WTC11 (cell line): ENCODE measurements at regions not wholly inside any gene's neighbourhood (a gene's known extent, or its start where the extent isn't known, plus 50 kb on each side); places are given as distances from the start of the nearest gene placed in this dataset.

Experiments
- CREM ChIP-seq: sonication (generic); formaldehyde crosslinking; IDR thresholded peaks from 2 replicates; pipeline ENCODE4 v1.8.1; 2022; ENCODE audit warnings: mild to moderate bottlenecking, missing genetic modification reagents, moderate library complexity
- FOXJ3 ChIP-seq: sonication (generic); formaldehyde crosslinking; IDR thresholded peaks from 2 replicates; pipeline ENCODE4 v1.9.0; 2021; ENCODE audit warnings: missing genetic modification reagents, mild to moderate bottlenecking, borderline replicate concordance
- IRF2 ChIP-seq: sonication (generic); formaldehyde crosslinking; IDR thresholded peaks from 2 replicates; pipeline ENCODE4 v1.8.0; 2022; ENCODE audit warnings: low read depth, missing genetic modification reagents, borderline replicate concordance
- JUN ChIP-seq: sonication (generic); formaldehyde crosslinking; IDR thresholded peaks from 2 replicates; pipeline ENCODE4 v1.8.0; 2023; ENCODE audit warnings: mild to moderate bottlenecking, missing genetic modification reagents
- NFE2L1 ChIP-seq: sonication (generic); formaldehyde crosslinking; IDR thresholded peaks from 2 replicates; pipeline ENCODE4 v1.8.1; 2023; ENCODE audit warnings: missing genetic modification reagents
- SMAD3 ChIP-seq: sonication (generic); formaldehyde crosslinking; IDR thresholded peaks from 2 replicates; pipeline ENCODE4 v1.8.0; 2022; ENCODE audit warnings: missing genetic modification reagents, mild to moderate bottlenecking, borderline replicate concordance
- USF2 ChIP-seq: sonication (generic); formaldehyde crosslinking; IDR thresholded peaks from 2 replicates; pipeline ENCODE4 v1.8.1; 2023; ENCODE audit warnings: mild to moderate bottlenecking, missing genetic modification reagents, moderate library complexity
- ZNF263 ChIP-seq: sonication (generic); formaldehyde crosslinking; IDR thresholded peaks from 2 replicates; pipeline ENCODE4 v1.8.1; 2022; ENCODE audit warnings: low read depth, mild to moderate bottlenecking, moderate library complexity, missing genetic modification reagents
- TF ChIP-seq, protein P1 (sequence below): fragments of 200-600 bp; IDR thresholded peaks from 2 replicates; pipeline ENCODE4 v1.8.0; 2022; ENCODE audit warnings: antibody characterized with exemption
- TF ChIP-seq, protein P2 (sequence below): sonication (generic); formaldehyde crosslinking; IDR thresholded peaks from 2 replicates; pipeline ENCODE4 v1.8.1; 2023; ENCODE audit warnings: mild to moderate bottlenecking, missing genetic modification reagents, moderate library complexity
- TF ChIP-seq, protein P3 (sequence below): sonication (generic); formaldehyde crosslinking; IDR thresholded peaks from 2 replicates; pipeline ENCODE4 v1.8.0; 2023; ENCODE audit warnings: mild to moderate bottlenecking, missing genetic modification reagents
- TF ChIP-seq, protein P4 (sequence below): sonication (generic); formaldehyde crosslinking; conservative IDR thresholded peaks from 2 replicates; pipeline ENCODE4 v1.8.1; 2022; ENCODE audit warnings: mild to moderate bottlenecking, missing genetic modification reagents
- TF ChIP-seq, protein P5 (sequence below): sonication (generic); formaldehyde crosslinking; IDR thresholded peaks from 2 replicates; pipeline ENCODE4 v1.8.1; 2022; ENCODE audit warnings: mild to moderate bottlenecking, missing genetic modification reagents, moderate library complexity, borderline replicate concordance

GRCh38 chrX:38929966-38930421 lies 128.7 kb downstream of the MID1IP1 start:
- TF ChIP-seq, protein P1, sequence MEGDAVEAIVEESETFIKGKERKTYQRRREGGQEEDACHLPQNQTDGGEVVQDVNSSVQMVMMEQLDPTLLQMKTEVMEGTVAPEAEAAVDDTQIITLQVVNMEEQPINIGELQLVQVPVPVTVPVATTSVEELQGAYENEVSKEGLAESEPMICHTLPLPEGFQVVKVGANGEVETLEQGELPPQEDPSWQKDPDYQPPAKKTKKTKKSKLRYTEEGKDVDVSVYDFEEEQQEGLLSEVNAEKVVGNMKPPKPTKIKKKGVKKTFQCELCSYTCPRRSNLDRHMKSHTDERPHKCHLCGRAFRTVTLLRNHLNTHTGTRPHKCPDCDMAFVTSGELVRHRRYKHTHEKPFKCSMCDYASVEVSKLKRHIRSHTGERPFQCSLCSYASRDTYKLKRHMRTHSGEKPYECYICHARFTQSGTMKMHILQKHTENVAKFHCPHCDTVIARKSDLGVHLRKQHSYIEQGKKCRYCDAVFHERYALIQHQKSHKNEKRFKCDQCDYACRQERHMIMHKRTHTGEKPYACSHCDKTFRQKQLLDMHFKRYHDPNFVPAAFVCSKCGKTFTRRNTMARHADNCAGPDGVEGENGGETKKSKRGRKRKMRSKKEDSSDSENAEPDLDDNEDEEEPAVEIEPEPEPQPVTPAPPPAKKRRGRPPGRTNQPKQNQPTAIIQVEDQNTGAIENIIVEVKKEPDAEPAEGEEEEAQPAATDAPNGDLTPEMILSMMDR, result no peak
- TF ChIP-seq IRF2, result no peak
- TF ChIP-seq CREM (CRISPR knock-in tag), result no peak
- TF ChIP-seq SMAD3 (CRISPR knock-in tag), result no peak
- TF ChIP-seq FOXJ3 (CRISPR knock-in tag), result no peak
- TF ChIP-seq, protein P2, sequence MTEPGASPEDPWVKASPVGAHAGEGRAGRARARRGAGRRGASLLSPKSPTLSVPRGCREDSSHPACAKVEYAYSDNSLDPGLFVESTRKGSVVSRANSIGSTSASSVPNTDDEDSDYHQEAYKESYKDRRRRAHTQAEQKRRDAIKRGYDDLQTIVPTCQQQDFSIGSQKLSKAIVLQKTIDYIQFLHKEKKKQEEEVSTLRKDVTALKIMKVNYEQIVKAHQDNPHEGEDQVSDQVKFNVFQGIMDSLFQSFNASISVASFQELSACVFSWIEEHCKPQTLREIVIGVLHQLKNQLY, result no peak
- no peak for TF ChIP-seq ZNF263 (CRISPR knock-in tag)
- TF ChIP-seq, protein P3, sequence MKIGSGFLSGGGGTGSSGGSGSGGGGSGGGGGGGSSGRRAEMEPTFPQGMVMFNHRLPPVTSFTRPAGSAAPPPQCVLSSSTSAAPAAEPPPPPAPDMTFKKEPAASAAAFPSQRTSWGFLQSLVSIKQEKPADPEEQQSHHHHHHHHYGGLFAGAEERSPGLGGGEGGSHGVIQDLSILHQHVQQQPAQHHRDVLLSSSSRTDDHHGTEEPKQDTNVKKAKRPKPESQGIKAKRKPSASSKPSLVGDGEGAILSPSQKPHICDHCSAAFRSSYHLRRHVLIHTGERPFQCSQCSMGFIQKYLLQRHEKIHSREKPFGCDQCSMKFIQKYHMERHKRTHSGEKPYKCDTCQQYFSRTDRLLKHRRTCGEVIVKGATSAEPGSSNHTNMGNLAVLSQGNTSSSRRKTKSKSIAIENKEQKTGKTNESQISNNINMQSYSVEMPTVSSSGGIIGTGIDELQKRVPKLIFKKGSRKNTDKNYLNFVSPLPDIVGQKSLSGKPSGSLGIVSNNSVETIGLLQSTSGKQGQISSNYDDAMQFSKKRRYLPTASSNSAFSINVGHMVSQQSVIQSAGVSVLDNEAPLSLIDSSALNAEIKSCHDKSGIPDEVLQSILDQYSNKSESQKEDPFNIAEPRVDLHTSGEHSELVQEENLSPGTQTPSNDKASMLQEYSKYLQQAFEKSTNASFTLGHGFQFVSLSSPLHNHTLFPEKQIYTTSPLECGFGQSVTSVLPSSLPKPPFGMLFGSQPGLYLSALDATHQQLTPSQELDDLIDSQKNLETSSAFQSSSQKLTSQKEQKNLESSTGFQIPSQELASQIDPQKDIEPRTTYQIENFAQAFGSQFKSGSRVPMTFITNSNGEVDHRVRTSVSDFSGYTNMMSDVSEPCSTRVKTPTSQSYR (CRISPR knock-in tag), result no peak
- no peak for TF ChIP-seq USF2
- no peak for TF ChIP-seq JUN (CRISPR knock-in tag)
- no peak for TF ChIP-seq NFE2L1 (CRISPR knock-in tag)
- TF ChIP-seq, protein P4, sequence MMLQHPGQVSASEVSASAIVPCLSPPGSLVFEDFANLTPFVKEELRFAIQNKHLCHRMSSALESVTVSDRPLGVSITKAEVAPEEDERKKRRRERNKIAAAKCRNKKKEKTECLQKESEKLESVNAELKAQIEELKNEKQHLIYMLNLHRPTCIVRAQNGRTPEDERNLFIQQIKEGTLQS (CRISPR knock-in tag), result no peak
- TF ChIP-seq, protein P5, sequence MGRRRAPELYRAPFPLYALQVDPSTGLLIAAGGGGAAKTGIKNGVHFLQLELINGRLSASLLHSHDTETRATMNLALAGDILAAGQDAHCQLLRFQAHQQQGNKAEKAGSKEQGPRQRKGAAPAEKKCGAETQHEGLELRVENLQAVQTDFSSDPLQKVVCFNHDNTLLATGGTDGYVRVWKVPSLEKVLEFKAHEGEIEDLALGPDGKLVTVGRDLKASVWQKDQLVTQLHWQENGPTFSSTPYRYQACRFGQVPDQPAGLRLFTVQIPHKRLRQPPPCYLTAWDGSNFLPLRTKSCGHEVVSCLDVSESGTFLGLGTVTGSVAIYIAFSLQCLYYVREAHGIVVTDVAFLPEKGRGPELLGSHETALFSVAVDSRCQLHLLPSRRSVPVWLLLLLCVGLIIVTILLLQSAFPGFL (CRISPR knock-in tag), result no peak
